Central memory CD8-positive, alpha-beta T cell (primary cell): ENCODE measurements at regions not wholly inside any gene's neighbourhood (a gene's known extent, or its start where the extent isn't known, plus 50 kb on each side); places are given as distances from the start of the nearest gene placed in this dataset.
"Not testable (repeated sequence)": the region's sequence is repeated elsewhere in the genome, so short reads cannot be mapped to it uniquely, and the experiment has no call there.

ENCODE experiments used
- ATAC-seq: fragments of 150-1000 bp; cut with Tn5 transposase; replicated peaks from 2 replicates; pipeline ENCODE4 v1.10.0; 2022; ENCODE audit warnings: mild to moderate bottlenecking, moderate FRiP score, moderate number of reproducible peaks; ENCODE audit not compliant: poor library complexity, severe bottlenecking; ENCODE audit errors: extremely low read depth
- DNase-seq, 2 donors: peaks; one replicate each; pipeline ENCODE4 v3.0.0; 2021; ENCODE audit warnings: low spot score in 2 of 2
- H3K27ac Mint-ChIP-seq: one replicate; pipeline ENCODE4 v1.8.0; 2022; ENCODE audit warnings: low read depth, mild to moderate bottlenecking, moderate library complexity, mixed read lengths
- H3K27me3 Mint-ChIP-seq: one replicate; pipeline ENCODE4 v1.8.0; 2022; ENCODE audit warnings: mixed read lengths
- H3K36me3 Mint-ChIP-seq: one replicate; pipeline ENCODE4 v1.8.0; 2022; ENCODE audit warnings: mild to moderate bottlenecking, moderate library complexity, mixed read lengths; ENCODE audit not compliant: insufficient read depth
- H3K4me1 Mint-ChIP-seq: one replicate; pipeline ENCODE4 v1.8.0; 2022; ENCODE audit warnings: mixed read lengths
- H3K4me3 Mint-ChIP-seq: one replicate; pipeline ENCODE4 v1.8.0; 2022; ENCODE audit warnings: mild to moderate bottlenecking, moderate library complexity, mixed read lengths
- H3K9me3 Mint-ChIP-seq: one replicate; pipeline ENCODE4 v1.8.0; 2022; ENCODE audit warnings: mixed read lengths

- H3K4me3 Mint-ChIP-seq: not testable (repeated sequence)
Measured at GRCh38 chr2:91422102-91422501, 2730.6 kb downstream of the RPIA start.

GRCh38 chr2:91427148-91427547 is 2735.7 kb downstream of the RPIA start:
- H3K4me3 Mint-ChIP-seq, ATAC-seq, H3K27me3 Mint-ChIP-seq, DNase-seq, H3K36me3 Mint-ChIP-seq, H3K4me1 Mint-ChIP-seq, H3K27ac Mint-ChIP-seq: not testable (repeated sequence)
- H3K9me3 Mint-ChIP-seq: peaks cover 15% of the 10 kb centered on the region

More at GRCh38 chr2:91422102-91422501, 2730.6 kb downstream of the RPIA start:
- H3K9me3 Mint-ChIP-seq: peaks cover 26% of the 10 kb centered on the region
- not testable (repeated sequence) for H3K36me3 Mint-ChIP-seq, H3K27ac Mint-ChIP-seq, DNase-seq, ATAC-seq, H3K4me1 Mint-ChIP-seq, H3K27me3 Mint-ChIP-seq

- peaks cover 20% of the 10 kb centered on the region for H3K27me3 Mint-ChIP-seq
- not testable (repeated sequence) for H3K4me3 Mint-ChIP-seq, H3K4me1 Mint-ChIP-seq, DNase-seq, ATAC-seq, H3K36me3 Mint-ChIP-seq, H3K9me3 Mint-ChIP-seq
- H3K27ac Mint-ChIP-seq: peak overlapping the region; percentile 29
Measured at GRCh38 chr2:91441932-91442245, 2750.4 kb downstream of the RPIA start.

DNA sequence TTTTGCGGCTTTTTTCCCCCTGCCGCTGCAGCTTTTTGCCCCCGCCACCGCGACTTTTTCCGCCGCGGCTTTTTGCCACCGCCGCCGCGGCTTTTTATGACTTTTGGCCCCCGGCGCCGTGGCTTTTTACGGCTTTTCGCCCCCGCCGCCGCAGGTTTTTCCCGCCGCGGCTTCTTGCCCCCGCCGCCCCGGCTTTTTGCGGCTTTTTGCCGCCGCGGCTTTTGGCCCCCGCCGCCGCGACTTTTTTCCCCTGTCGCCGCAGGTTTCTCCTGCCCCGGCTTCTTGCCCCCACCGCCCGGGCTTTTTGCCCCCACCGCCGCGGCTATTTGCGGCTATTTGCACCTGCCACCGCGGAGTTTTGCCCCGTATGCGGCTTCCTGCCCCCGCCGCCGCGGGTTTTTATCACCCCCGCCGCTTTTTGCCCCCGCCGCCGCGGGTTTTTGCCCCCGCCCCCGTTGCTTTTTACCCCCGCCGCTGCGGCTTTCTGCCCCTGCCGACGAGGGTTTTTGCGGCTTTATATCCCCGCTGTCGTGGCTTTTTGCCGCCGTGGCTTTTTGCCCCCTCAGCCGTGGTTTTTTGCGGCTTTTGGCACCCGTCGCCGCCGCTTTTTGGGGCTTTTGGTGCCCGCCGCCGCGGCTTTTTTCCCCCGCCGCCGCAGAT is 2750.9 kb downstream of the RPIA start:
- DNase-seq (no peak), ATAC-seq (no peak)
- H3K4me1 Mint-ChIP-seq: no peaks in the 10 kb centered on the region
- H3K4me3 Mint-ChIP-seq: no peak overlapping the region
- H3K27ac Mint-ChIP-seq: peak overlapping the region; percentile 29
- H3K27me3 Mint-ChIP-seq: peaks cover 22% of the 10 kb centered on the region
- H3K9me3 Mint-ChIP-seq: peaks cover 7% of the 10 kb centered on the region
- no peaks in the 10 kb centered on the region for H3K36me3 Mint-ChIP-seq

DNA sequence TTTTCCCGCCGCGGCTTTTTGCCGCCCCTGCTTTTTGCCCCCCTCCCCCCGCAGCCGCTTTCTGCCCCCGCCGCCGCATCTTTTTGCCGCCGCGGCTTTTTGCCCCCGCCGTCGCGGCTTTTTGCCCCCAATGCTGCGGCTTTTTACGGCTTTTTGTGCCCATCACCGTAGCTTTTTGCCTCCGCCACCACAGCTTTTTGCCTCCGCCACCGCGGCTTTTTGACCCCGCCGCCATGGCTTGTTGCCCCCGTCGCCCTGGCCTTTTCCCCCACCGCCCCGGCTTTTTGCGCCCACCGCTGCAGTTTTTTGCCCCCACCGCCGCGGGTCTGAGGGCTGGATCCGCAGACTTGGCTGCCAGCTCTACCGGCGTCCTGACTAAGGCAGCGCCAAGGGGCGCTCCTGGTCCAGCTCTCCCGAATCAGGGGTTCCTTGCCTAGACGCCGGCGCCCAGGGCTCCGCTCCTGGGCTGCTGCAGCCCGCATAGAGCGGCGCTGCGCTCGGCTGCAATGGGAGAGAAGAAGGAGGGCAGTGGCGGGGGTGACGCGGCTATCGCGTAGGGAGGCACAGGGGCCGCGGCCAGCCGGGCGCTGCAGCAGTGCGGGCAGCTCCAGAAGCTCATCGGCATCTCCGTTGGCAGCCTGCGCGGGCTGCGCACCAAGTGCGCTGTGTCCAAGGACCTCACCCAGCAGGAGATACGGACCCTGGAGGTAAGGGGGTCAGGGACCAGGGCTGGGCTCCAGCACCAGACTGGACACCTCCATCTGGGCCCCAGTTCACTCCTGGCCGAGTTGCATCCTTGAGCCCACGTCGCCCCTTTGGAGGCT is 2751.6 kb downstream of the RPIA start:
- H3K4me3 Mint-ChIP-seq, H3K27ac Mint-ChIP-seq, H3K9me3 Mint-ChIP-seq, DNase-seq, ATAC-seq, H3K36me3 Mint-ChIP-seq, H3K4me1 Mint-ChIP-seq: not testable (repeated sequence)
- H3K27me3 Mint-ChIP-seq: peaks cover 22% of the 10 kb centered on the region

GRCh38 chr2:91443730-91444115 is 2752.2 kb downstream of the RPIA start:
- H3K27ac Mint-ChIP-seq, H3K4me1 Mint-ChIP-seq, H3K9me3 Mint-ChIP-seq, DNase-seq, H3K36me3 Mint-ChIP-seq, ATAC-seq, H3K4me3 Mint-ChIP-seq: not testable (repeated sequence)
- H3K27me3 Mint-ChIP-seq: peaks cover 22% of the 10 kb centered on the region

DNA sequence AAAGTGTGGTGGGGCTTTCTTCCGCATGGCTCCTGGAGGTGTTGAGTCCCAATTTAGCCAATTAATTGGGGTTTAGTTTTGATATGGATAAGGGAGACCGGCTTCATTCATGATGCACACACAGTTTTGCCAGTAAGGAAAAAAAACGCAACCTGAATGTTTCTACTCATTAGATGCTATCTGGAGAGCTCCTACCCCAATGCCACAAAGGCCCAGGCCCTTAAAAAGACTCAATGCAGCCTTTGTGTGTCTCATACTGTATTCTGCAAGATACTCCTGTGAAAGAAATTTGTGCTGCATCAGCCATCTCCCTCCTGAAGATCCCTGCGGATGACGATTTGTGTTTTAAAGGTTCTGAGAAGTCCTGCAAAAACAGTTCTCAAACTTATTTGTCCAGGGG is 2754.2 kb downstream of the RPIA start:
- H3K27me3 Mint-ChIP-seq: peaks cover 22% of the 10 kb centered on the region
- not testable (repeated sequence) for H3K27ac Mint-ChIP-seq, ATAC-seq, H3K36me3 Mint-ChIP-seq, H3K4me3 Mint-ChIP-seq, DNase-seq, H3K9me3 Mint-ChIP-seq, H3K4me1 Mint-ChIP-seq

- H3K27ac Mint-ChIP-seq, H3K4me1 Mint-ChIP-seq, ATAC-seq, H3K4me3 Mint-ChIP-seq, H3K36me3 Mint-ChIP-seq, H3K9me3 Mint-ChIP-seq, DNase-seq: not testable (repeated sequence)
- peaks cover 22% of the 10 kb centered on the region for H3K27me3 Mint-ChIP-seq
Measured at GRCh38 chr2:91446489-91446888, 2755.0 kb downstream of the RPIA start.

DNA sequence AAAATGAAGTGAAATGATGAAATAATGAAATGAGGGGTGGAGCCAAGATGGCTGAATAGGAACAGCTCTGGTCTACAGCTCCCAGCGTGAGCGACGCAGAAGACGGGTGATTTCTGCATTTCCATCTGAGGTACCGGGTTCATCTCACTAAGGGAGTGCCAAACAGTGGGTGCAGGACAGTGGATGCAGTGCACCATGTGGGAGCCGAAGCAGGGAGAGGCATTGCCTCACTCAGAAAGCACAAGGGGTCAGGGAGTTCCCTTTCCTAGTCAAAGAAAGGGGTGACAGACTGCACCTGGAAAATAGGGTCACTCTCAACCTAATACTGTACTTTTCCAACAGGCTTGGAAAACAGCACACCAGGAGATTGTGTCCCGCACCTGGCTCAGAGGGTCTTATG is 2755.4 kb downstream of the RPIA start:
- ATAC-seq, H3K36me3 Mint-ChIP-seq, H3K9me3 Mint-ChIP-seq, H3K4me1 Mint-ChIP-seq, DNase-seq, H3K27ac Mint-ChIP-seq, H3K4me3 Mint-ChIP-seq: not testable (repeated sequence)
- H3K27me3 Mint-ChIP-seq: peaks cover 19% of the 10 kb centered on the region

DNA sequence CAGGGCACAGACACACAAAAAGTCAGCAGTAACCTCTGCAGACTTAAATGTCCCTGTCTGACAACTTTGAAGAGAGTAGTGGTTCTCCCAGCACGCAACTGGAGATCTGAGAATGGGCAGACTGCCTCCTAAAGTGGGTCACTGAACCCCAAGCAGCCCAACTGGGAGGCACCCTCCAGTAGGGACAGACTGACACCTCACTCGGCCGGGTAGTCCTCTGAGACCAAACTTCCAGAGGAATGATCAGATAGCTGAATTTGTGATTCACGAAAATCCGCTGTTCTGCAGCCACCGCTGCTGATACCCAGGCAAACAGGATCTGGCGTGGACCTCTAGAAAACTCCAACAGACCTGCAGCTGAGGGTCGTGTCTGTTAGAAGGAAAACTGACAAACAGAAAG is 2756.0 kb downstream of the RPIA start:
- H3K4me3 Mint-ChIP-seq, H3K9me3 Mint-ChIP-seq, H3K27ac Mint-ChIP-seq, ATAC-seq, DNase-seq, H3K4me1 Mint-ChIP-seq, H3K36me3 Mint-ChIP-seq: not testable (repeated sequence)
- peaks cover 14% of the 10 kb centered on the region for H3K27me3 Mint-ChIP-seq

DNA sequence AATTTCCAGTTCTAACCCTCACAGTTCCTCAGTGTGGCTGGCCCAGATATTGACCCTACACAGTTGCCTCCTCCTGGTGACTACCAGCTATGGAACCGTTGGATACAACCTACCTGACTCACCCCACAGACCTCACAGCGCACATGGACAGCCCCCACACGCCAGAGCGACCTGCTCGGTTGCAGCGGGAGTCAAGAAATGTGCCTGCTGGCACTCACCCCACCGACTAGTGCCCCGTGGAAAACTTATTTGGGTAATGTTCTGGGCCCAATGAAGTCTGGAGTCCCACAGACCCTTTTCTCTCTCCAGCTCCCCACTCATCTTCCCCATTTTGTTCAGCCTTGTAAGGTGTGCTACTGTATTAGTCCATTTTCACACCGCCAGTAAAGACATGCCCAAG is 2770.8 kb downstream of the RPIA start:
- not testable (repeated sequence) for ATAC-seq, H3K4me3 Mint-ChIP-seq, H3K4me1 Mint-ChIP-seq, DNase-seq, H3K36me3 Mint-ChIP-seq, H3K27ac Mint-ChIP-seq
- peaks cover 11% of the 10 kb centered on the region for H3K9me3 Mint-ChIP-seq
- H3K27me3 Mint-ChIP-seq: peaks cover 20% of the 10 kb centered on the region

GRCh38 chr2:91463007-91463406 is 2771.5 kb downstream of the RPIA start:
- H3K4me3 Mint-ChIP-seq, ATAC-seq, H3K27ac Mint-ChIP-seq, DNase-seq, H3K4me1 Mint-ChIP-seq, H3K36me3 Mint-ChIP-seq: not testable (repeated sequence)
- Mint-ChIP-seq H3K9me3 (peaks cover 11% of the 10 kb centered on the region), H3K27me3 (peaks cover 21% of the 10 kb centered on the region)

GRCh38 chr2:91466780-91467363 is 2775.4 kb downstream of the RPIA start:
- H3K4me1 Mint-ChIP-seq, H3K4me3 Mint-ChIP-seq, DNase-seq, H3K36me3 Mint-ChIP-seq, ATAC-seq, H3K27ac Mint-ChIP-seq: not testable (repeated sequence)
- peaks cover 11% of the 10 kb centered on the region for H3K9me3 Mint-ChIP-seq
- peaks cover 23% of the 10 kb centered on the region for H3K27me3 Mint-ChIP-seq
